ENCODE measurements at regions not wholly inside any gene's neighbourhood (a gene's known extent, or its start where the extent isn't known, plus 50 kb on each side); places are given as distances from the start of the nearest gene placed in this dataset.

- Histone ChIP-seq H3K9me1 (ENCODE audit: control insufficient read depth, insufficient read depth, low read length) (no peaks in the 10 kb centered on the region), H4K20me1 (replicated peaks; ENCODE audit: control insufficient read depth, insufficient read depth, low read length) (no peaks in the 10 kb centered on the region), H3K27me3 (ENCODE audit: control insufficient read depth in 2 of 2, insufficient read depth in 2 of 2, low read length in 2 of 2) (no peaks in the 10 kb centered on the region), H3K4me1 (replicated peaks in 1 of 2; ENCODE audit: control insufficient read depth in 2 of 2, insufficient read depth in 2 of 2, low read length in 2 of 2) (no peaks in the 10 kb centered on the region), H3K27ac (ENCODE audit: extremely low read depth, low read depth, low read length) (no peak overlapping the region), H3K9ac (ENCODE audit: insufficient read depth in 1 of 2, low read depth in 2 of 2, low read length in 2 of 2) (no peak overlapping the region), H3K4me2 (ENCODE audit: insufficient read depth, low read length) (no peak overlapping the region), H3K9me3 (replicated peaks; ENCODE audit: control insufficient read depth, insufficient read depth, low read depth, low read length) (no peaks in the 10 kb centered on the region), H3K36me3 (ENCODE audit: control insufficient read depth, insufficient read depth, low read length) (no peaks in the 10 kb centered on the region), H3K79me2 (ENCODE audit: control insufficient read depth, insufficient read depth, low read length) (no peaks in the 10 kb centered on the region), H3K4me3 (no peak overlapping the region), H2AFZ (ENCODE audit: low read depth, low read length) (no peak overlapping the region)
- in situ Hi-C loops (cut with MboI), result no loop called here
- intact Hi-C loops (cut with micrococcal nuclease), result no loop called here
- FAIRE-seq (no peak), ATAC-seq (no peak), DNase-seq (ENCODE audit: extremely low read depth in 1 of 4, low spot score in 3 of 4) (no peak)
- TF ChIP-seq CCAR2 (IDR thresholded peaks at IDR 0.05; ENCODE audit: low read depth, low read length) (no peak), ZNF311 (CRISPR knock-in tag; IDR thresholded peaks at IDR 0.05) (no peak), CBFA2T2 (conservative IDR thresholded peaks at IDR 0.05) (no peak), KLF1 (tag; IDR thresholded peaks at IDR 0.05) (no peak), CTCF (IDR thresholded peaks at IDR 0.05 in 2 of 3, conservative IDR thresholded peaks at IDR 0.05 in 1 of 3; ENCODE audit: insufficient read depth in 2 of 3, low read depth in 1 of 3, low read length in 3 of 3) (no peak), ZNF655 (CRISPR knock-in tag; IDR thresholded peaks at IDR 0.05) (no peak), TEAD1 (CRISPR knock-in tag; IDR thresholded peaks at IDR 0.05) (no peak), MEIS2 (IDR thresholded peaks at IDR 0.05; ENCODE audit: partially characterized antibody) (no peak)
- ChIA-PET POLR2A (no interaction called here), CTCF (ENCODE audit: low intra/inter-chr PET ratio) (no interaction called here)
- 0% methylated on average over 3 of the region's 3 CpGs for WGBS (ENCODE audit: insufficient coverage, low coverage, missing lambda C conversion rate)
- no TSS peak for BruUV-seq (replicated peaks)
Measured at GRCh38 chr13:31587698-31588266, 151.5 kb upstream of the RXFP2 start.

Measured in K562 (cell line).